ENCODE measurements at regions not wholly inside any gene's neighbourhood (a gene's known extent, or its start where the extent isn't known, plus 50 kb on each side); places are given as distances from the start of the nearest gene placed in this dataset.

DNA sequence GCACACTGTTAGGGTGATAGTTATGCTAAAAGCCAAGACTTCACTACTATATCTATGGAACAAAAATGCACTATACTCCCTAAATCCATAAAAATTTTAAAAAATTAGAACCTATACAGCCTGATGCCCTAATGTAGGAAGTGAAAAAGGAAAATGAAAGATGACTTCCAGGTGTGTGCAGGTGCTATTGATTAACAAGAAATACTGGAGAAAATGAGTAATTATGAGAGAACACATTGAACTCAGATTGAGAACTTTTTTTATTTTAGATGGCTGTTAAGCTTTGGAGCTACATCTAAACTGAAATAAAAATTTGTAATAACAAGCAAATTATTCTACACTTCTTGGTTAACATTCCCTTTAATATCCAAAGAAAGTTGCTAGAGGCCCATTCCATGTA is 1015.7 kb downstream of the PCDH9 start:
- Histone ChIP-seq H3K27me3 (no peaks in the 10 kb centered on the region), H3K27ac (no peak overlapping the region), H3K36me3 (replicated peaks in 1 of 2; ENCODE audit: insufficient read depth in 1 of 2, low read depth in 2 of 2) (no peaks in the 10 kb centered on the region), H3K9me3 (no peaks in the 10 kb centered on the region), H3K4me1 (no peaks in the 10 kb centered on the region), H3K4me3 (no peak overlapping the region)
- ATAC-seq (no peak), DNase-seq (no peak)
- intact Hi-C loops (cut with DNase I): no loop called here
- no peak for TF ChIP-seq POLR2A (IDR thresholded peaks at IDR 0.05)
- TF ChIP-seq, protein P1, sequence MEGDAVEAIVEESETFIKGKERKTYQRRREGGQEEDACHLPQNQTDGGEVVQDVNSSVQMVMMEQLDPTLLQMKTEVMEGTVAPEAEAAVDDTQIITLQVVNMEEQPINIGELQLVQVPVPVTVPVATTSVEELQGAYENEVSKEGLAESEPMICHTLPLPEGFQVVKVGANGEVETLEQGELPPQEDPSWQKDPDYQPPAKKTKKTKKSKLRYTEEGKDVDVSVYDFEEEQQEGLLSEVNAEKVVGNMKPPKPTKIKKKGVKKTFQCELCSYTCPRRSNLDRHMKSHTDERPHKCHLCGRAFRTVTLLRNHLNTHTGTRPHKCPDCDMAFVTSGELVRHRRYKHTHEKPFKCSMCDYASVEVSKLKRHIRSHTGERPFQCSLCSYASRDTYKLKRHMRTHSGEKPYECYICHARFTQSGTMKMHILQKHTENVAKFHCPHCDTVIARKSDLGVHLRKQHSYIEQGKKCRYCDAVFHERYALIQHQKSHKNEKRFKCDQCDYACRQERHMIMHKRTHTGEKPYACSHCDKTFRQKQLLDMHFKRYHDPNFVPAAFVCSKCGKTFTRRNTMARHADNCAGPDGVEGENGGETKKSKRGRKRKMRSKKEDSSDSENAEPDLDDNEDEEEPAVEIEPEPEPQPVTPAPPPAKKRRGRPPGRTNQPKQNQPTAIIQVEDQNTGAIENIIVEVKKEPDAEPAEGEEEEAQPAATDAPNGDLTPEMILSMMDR (IDR thresholded peaks at IDR 0.05): no peak

GRCh38 chr13:66212511-66212910 is 1017.6 kb downstream of the PCDH9 start:
- no peaks in the 10 kb centered on the region for H3K9me3 ChIP-seq
- TF ChIP-seq POLR2A (IDR thresholded peaks at IDR 0.05): no peak
- TF ChIP-seq, protein P1 (IDR thresholded peaks at IDR 0.05): no peak
- no peak overlapping the region for H3K4me3 ChIP-seq
- WGBS, 2 donors: 73 to 81% methylated on average over 1 of the region's 1 CpG
- H3K4me1 ChIP-seq: no peaks in the 10 kb centered on the region
- intact Hi-C loops (cut with DNase I): no loop called here
- DNase-seq: no peak
- H3K27me3 ChIP-seq: no peaks in the 10 kb centered on the region
- ATAC-seq: no peak
- H3K27ac ChIP-seq: no peak overlapping the region
- no peaks in the 10 kb centered on the region for H3K36me3 ChIP-seq (replicated peaks in 1 of 2; ENCODE audit: insufficient read depth in 1 of 2, low read depth in 2 of 2)

DNA sequence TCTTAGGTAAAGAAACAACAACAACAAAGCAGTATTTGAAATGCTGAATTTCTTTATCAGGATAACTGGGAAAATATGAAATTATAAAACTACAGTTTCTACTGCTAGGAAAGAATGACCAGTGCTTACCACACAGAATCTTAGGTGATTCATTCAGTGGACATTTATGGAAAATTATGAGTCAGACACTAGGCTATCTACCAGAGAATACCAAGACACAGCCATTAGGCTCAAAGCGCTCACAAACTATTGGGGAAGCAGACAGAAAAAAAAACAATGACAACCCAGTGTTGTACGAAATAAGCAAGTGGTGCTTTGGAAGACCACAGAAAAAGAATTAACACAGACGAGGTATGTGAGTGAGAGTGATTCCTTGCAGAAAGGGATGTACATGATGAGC is 1019.5 kb downstream of the PCDH9 start:
- DNase-seq: no peak
- 66 to 78% methylated on average over 3 of the region's 3 CpGs for WGBS, 2 donors

DNA sequence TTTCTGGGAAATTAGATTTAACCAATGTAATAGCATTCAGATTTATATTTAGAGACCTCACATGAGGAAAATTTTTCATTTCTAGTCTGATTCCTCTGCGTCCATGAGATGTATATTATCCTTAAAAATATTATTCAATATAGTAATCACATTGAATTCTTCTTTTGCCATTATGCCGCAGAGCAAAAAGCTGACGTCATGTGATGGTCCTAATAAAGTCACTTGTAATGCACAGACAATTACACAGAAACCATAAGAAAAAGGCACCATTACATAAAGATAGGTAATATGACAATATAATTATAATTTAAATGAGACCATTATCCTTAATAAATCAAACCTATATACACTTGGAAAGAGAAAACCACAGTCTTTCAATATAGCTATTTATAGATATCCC is 1021.5 kb downstream of the PCDH9 start:
- 56 to 58% methylated on average over 3 of the region's 3 CpGs for WGBS, 2 donors

More for the DNA sequence above, 1019.5 kb downstream of the PCDH9 start:
- no peak for ATAC-seq
- no peaks in the 10 kb centered on the region for H3K36me3 ChIP-seq (replicated peaks in 1 of 2; ENCODE audit: insufficient read depth in 1 of 2, low read depth in 2 of 2)
- TF ChIP-seq, protein P1 (IDR thresholded peaks at IDR 0.05): no peak
- no peak for TF ChIP-seq POLR2A (IDR thresholded peaks at IDR 0.05)
- H3K4me1 ChIP-seq: no peaks in the 10 kb centered on the region
- H3K9me3 ChIP-seq: no peaks in the 10 kb centered on the region
- no peak overlapping the region for H3K27ac ChIP-seq
- H3K27me3 ChIP-seq: no peaks in the 10 kb centered on the region
- intact Hi-C loops (cut with DNase I): no loop called here
- H3K4me3 ChIP-seq: no peak overlapping the region

GRCh38 chr13:66207610-66208009 is 1022.5 kb downstream of the PCDH9 start:
- 45 to 48% methylated on average over 1 of the region's 1 CpG for WGBS, 2 donors
- TF ChIP-seq, protein P1 (IDR thresholded peaks at IDR 0.05): no peak
- TF ChIP-seq POLR2A (IDR thresholded peaks at IDR 0.05): no peak
- ATAC-seq (no peak), DNase-seq (no peak)
- no peaks in the 10 kb centered on the region for H3K4me1 ChIP-seq
- H3K9me3 ChIP-seq: no peaks in the 10 kb centered on the region
- H3K27ac ChIP-seq: no peak overlapping the region
- intact Hi-C loops (cut with DNase I): no loop called here
- H3K27me3 ChIP-seq: no peaks in the 10 kb centered on the region
- H3K36me3 ChIP-seq (replicated peaks in 1 of 2; ENCODE audit: insufficient read depth in 1 of 2, low read depth in 2 of 2): no peaks in the 10 kb centered on the region
- no peak overlapping the region for H3K4me3 ChIP-seq

More for the DNA sequence above, 1021.5 kb downstream of the PCDH9 start:
- H3K9me3 ChIP-seq: no peaks in the 10 kb centered on the region
- DNase-seq: no peak
- no peak overlapping the region for H3K4me3 ChIP-seq
- intact Hi-C loops (cut with DNase I): no loop called here
- H3K27me3 ChIP-seq: no peaks in the 10 kb centered on the region
- no peak for ATAC-seq
- TF ChIP-seq POLR2A (IDR thresholded peaks at IDR 0.05): no peak
- TF ChIP-seq, protein P1 (IDR thresholded peaks at IDR 0.05): no peak
- H3K27ac ChIP-seq: no peak overlapping the region
- H3K4me1 ChIP-seq: no peaks in the 10 kb centered on the region
- no peaks in the 10 kb centered on the region for H3K36me3 ChIP-seq (replicated peaks in 1 of 2; ENCODE audit: insufficient read depth in 1 of 2, low read depth in 2 of 2)
